Right lobe of liver (tissue), 4 donors: ENCODE measurements at regions not wholly inside any gene's neighbourhood (a gene's known extent, or its start where the extent isn't known, plus 50 kb on each side); places are given as distances from the start of the nearest gene placed in this dataset.
"Not testable (repeated sequence)": the region's sequence is repeated elsewhere in the genome, so short reads cannot be mapped to it uniquely, and the experiment has no call there.

ENCODE experiments used
- CTCF ChIP-seq, 4 donors: fragments of 200-600 bp in 3 of 4; fragments of 450-650 bp in 1 of 4; IDR thresholded peaks; one replicate each; pipeline versions ENCODE4 v1.5.1 to v1.8.0; 2016 to 2022; ENCODE audit warnings: antibody characterized with exemption in 4 of 4, mild to moderate bottlenecking in 2 of 4
- POLR2A ChIP-seq: fragments of 450-650 bp; IDR thresholded peaks from one replicate; pipeline ENCODE4 v1.6.1; 2017; ENCODE audit warnings: antibody characterized with exemption, mild to moderate bottlenecking
- donor health status: DM: no; HTN: no; CAD: no.
- donor health status: DM: no; HTN: no; CAD: no.
- donor health status: DM: no; HTN: yes; CAD: no.

- not testable (repeated sequence) for TF ChIP-seq CTCF (IDR thresholded peaks at IDR 0.05); POLR2A
Observed at GRCh38 chr1:37380546-37380945, 93.8 kb upstream of the ZC3H12A start.
